ENCODE measurements at regions not wholly inside any gene's neighbourhood (a gene's known extent, or its start where the extent isn't known, plus 50 kb on each side); places are given as distances from the start of the nearest gene placed in this dataset.

DNA sequence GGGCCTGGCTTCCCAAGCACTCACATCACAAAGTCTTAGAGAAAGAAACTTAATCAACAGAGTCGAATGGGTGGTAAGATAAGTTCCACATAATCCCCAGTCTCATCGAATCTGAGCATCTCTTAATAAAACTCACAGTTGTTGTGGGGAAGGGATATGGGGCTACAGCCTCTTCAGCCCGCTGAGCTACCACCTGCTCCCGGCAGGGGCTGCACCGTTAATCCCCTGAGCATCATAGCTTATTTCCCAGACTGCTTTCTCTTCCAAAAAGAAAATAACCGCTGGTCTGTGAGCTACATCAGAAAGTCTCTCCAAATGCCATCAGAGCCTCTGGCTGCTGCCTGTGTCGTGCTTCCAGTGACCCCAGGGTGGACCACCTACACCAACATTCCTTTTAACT, 139.4 kb upstream of the CELF4 start:
- FAIRE-seq, result no peak
- intact Hi-C loops (cut with DNase I), result no loop called here

GRCh38 chr18:37702841-37703240, 137.2 kb upstream of the CELF4 start:
- Histone ChIP-seq H3K9ac (ENCODE audit: low read length in 3 of 3) (no peak overlapping the region), H3K4me3 (ENCODE audit: low read length in 3 of 3) (no peak overlapping the region), H3K27ac (ENCODE audit: low read depth in 2 of 2, low read length in 2 of 2) (no peak overlapping the region), H3K36me3 (ENCODE audit: control insufficient read depth in 2 of 3, insufficient read depth in 3 of 3, low read length in 3 of 3) (no peaks in the 10 kb centered on the region), H3K27me3 (ENCODE audit: control insufficient read depth, insufficient read depth, low read length) (no peaks in the 10 kb centered on the region), H3K9me3 (ENCODE audit: control insufficient read depth in 2 of 3, insufficient read depth in 1 of 3, low read length in 3 of 3) (no peaks in the 10 kb centered on the region), H3K4me1 (ENCODE audit: control insufficient read depth in 2 of 3, insufficient read depth in 2 of 3, low read depth in 1 of 3, low read length in 3 of 3) (no peaks in the 10 kb centered on the region)
- DNase-seq (no peak), FAIRE-seq (no peak)
- intact Hi-C loops (cut with DNase I), result no loop called here
- TF ChIP-seq, protein P1, sequence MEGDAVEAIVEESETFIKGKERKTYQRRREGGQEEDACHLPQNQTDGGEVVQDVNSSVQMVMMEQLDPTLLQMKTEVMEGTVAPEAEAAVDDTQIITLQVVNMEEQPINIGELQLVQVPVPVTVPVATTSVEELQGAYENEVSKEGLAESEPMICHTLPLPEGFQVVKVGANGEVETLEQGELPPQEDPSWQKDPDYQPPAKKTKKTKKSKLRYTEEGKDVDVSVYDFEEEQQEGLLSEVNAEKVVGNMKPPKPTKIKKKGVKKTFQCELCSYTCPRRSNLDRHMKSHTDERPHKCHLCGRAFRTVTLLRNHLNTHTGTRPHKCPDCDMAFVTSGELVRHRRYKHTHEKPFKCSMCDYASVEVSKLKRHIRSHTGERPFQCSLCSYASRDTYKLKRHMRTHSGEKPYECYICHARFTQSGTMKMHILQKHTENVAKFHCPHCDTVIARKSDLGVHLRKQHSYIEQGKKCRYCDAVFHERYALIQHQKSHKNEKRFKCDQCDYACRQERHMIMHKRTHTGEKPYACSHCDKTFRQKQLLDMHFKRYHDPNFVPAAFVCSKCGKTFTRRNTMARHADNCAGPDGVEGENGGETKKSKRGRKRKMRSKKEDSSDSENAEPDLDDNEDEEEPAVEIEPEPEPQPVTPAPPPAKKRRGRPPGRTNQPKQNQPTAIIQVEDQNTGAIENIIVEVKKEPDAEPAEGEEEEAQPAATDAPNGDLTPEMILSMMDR (IDR thresholded peaks at IDR 0.05; ENCODE audit: borderline replicate concordance, extremely low read depth, insufficient read depth), result no peak

More for the DNA sequence above, 139.4 kb upstream of the CELF4 start:
- no peaks in the 10 kb centered on the region for H3K36me3 ChIP-seq (ENCODE audit: control insufficient read depth in 2 of 3, insufficient read depth in 3 of 3, low read length in 3 of 3)
- TF ChIP-seq, protein P1 (IDR thresholded peaks at IDR 0.05; ENCODE audit: borderline replicate concordance, extremely low read depth, insufficient read depth), result no peak
- H3K9me3 ChIP-seq (ENCODE audit: control insufficient read depth in 2 of 3, insufficient read depth in 1 of 3, low read length in 3 of 3), result no peaks in the 10 kb centered on the region
- DNase-seq, result no peak
- H3K4me1 ChIP-seq (ENCODE audit: control insufficient read depth in 2 of 3, insufficient read depth in 2 of 3, low read depth in 1 of 3, low read length in 3 of 3), result no peaks in the 10 kb centered on the region
- no peak overlapping the region for H3K4me3 ChIP-seq (ENCODE audit: low read length in 3 of 3)
- H3K27me3 ChIP-seq (ENCODE audit: control insufficient read depth, insufficient read depth, low read length), result no peaks in the 10 kb centered on the region
- H3K9ac ChIP-seq (ENCODE audit: low read length in 3 of 3), result no peak overlapping the region
- H3K27ac ChIP-seq (ENCODE audit: low read depth in 2 of 2, low read length in 2 of 2), result no peak overlapping the region

- no peak overlapping the region for H3K9ac ChIP-seq (ENCODE audit: low read length in 3 of 3)
- FAIRE-seq (no peak), DNase-seq (no peak)
- intact Hi-C loops (cut with DNase I), result no loop called here
- no peaks in the 10 kb centered on the region for H3K36me3 ChIP-seq (ENCODE audit: control insufficient read depth in 2 of 3, insufficient read depth in 3 of 3, low read length in 3 of 3)
- no peak overlapping the region for H3K27ac ChIP-seq (ENCODE audit: low read depth in 2 of 2, low read length in 2 of 2)
- H3K9me3 ChIP-seq (ENCODE audit: control insufficient read depth in 2 of 3, insufficient read depth in 1 of 3, low read length in 3 of 3), result no peaks in the 10 kb centered on the region
- no peaks in the 10 kb centered on the region for H3K27me3 ChIP-seq (ENCODE audit: control insufficient read depth, insufficient read depth, low read length)
- H3K4me1 ChIP-seq (ENCODE audit: control insufficient read depth in 2 of 3, insufficient read depth in 2 of 3, low read depth in 1 of 3, low read length in 3 of 3), result no peaks in the 10 kb centered on the region
- H3K4me3 ChIP-seq (ENCODE audit: low read length in 3 of 3), result no peak overlapping the region
- TF ChIP-seq, protein P1 (IDR thresholded peaks at IDR 0.05; ENCODE audit: borderline replicate concordance, extremely low read depth, insufficient read depth), result no peak
These were observed 136.4 kb upstream of the CELF4 start for GRCh38 chr18:37701967-37702366.

GRCh38 chr18:37698508-37699040, 133.0 kb upstream of the CELF4 start:
- Histone ChIP-seq H3K27me3 (ENCODE audit: control insufficient read depth, insufficient read depth, low read length) (no peaks in the 10 kb centered on the region), H3K4me1 (ENCODE audit: control insufficient read depth in 2 of 3, insufficient read depth in 2 of 3, low read depth in 1 of 3, low read length in 3 of 3) (no peaks in the 10 kb centered on the region), H3K9me3 (ENCODE audit: control insufficient read depth in 2 of 3, insufficient read depth in 1 of 3, low read length in 3 of 3) (no peaks in the 10 kb centered on the region), H3K36me3 (ENCODE audit: control insufficient read depth in 2 of 3, insufficient read depth in 3 of 3, low read length in 3 of 3) (no peaks in the 10 kb centered on the region), H3K9ac (ENCODE audit: low read length in 3 of 3) (no peak overlapping the region), H3K27ac (ENCODE audit: low read depth in 2 of 2, low read length in 2 of 2) (no peak overlapping the region), H3K4me3 (ENCODE audit: low read length in 3 of 3) (no peak overlapping the region)
- intact Hi-C loops (cut with DNase I), result no loop called here
- DNase-seq (no peak), FAIRE-seq (no peak)
- TF ChIP-seq, protein P1 (IDR thresholded peaks at IDR 0.05; ENCODE audit: borderline replicate concordance, extremely low read depth, insufficient read depth), result no peak
